ENCODE measurements at regions not wholly inside any gene's neighbourhood (a gene's known extent, or its start where the extent isn't known, plus 50 kb on each side); places are given as distances from the start of the nearest gene placed in this dataset.
"Not testable (repeated sequence)": the region's sequence is repeated elsewhere in the genome, so short reads cannot be mapped to it uniquely, and the experiment has no call there.

DNA sequence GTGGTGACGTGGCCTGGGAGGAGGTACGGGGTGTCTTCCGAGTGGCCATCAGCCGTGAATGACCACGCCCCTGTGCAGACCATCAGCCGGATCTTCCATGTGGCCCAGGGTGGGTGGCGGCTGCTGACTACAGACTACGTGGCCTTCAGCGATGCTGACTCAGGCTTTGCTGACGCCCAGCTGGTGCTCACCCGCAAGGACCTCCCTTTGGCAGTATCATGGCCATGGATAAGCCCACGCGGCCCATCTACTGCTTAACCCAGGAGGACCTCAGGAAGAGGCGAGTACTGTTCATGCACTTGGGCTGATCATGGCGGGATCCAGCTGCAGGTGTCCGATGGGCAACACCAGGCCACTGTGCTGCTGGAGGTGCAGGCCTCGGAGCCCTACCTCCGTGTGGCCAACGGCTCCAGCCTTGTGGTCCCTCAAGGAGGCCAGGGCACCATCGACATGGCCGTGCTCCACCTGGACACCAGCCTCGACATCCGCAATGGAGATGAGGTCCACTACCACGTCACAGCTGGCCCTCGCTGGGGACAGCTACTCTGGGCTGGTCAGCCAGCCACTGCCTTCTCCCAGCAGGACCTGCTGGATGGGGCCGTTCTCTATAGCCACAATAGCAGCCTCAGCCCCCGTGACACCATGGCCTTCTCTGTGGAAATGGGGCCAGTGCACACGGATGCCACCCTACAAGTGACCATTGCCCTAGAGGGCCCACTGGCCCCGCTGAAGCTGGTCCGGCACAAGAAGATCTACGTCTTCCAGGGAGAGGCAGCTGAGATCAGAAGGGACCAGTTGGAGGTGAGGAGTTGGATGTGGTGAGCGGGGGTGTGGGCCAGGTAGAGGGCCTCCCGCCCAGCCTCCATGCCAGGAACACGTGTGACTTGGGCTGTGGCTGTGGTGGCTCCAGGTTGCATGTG, 178.4 kb downstream of the TBC1D2B start:
- 88 to 96% methylated on average over 16 of the region's 34 CpGs for WGBS, 2 donors
- H3K4me3 ChIP-seq, result no peak overlapping the region
- H3K27ac ChIP-seq, result no peak overlapping the region
- TF ChIP-seq EP300 (IDR thresholded peaks at IDR 0.05) (no peak), POLR2A (IDR thresholded peaks at IDR 0.05) (no peak)
- TF ChIP-seq, protein P1, sequence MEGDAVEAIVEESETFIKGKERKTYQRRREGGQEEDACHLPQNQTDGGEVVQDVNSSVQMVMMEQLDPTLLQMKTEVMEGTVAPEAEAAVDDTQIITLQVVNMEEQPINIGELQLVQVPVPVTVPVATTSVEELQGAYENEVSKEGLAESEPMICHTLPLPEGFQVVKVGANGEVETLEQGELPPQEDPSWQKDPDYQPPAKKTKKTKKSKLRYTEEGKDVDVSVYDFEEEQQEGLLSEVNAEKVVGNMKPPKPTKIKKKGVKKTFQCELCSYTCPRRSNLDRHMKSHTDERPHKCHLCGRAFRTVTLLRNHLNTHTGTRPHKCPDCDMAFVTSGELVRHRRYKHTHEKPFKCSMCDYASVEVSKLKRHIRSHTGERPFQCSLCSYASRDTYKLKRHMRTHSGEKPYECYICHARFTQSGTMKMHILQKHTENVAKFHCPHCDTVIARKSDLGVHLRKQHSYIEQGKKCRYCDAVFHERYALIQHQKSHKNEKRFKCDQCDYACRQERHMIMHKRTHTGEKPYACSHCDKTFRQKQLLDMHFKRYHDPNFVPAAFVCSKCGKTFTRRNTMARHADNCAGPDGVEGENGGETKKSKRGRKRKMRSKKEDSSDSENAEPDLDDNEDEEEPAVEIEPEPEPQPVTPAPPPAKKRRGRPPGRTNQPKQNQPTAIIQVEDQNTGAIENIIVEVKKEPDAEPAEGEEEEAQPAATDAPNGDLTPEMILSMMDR (IDR thresholded peaks at IDR 0.05), result no peak
- H3K4me1 ChIP-seq, result peaks cover 0 to 4% (median 0%) of the 10 kb centered on the region in 4 donors
- no peaks in the 10 kb centered on the region for H3K27me3 ChIP-seq
- no peak for DNase-seq (ENCODE audit: low spot score in 2 of 2)
- no peaks in the 10 kb centered on the region for H3K9me3 ChIP-seq
- H3K36me3 ChIP-seq, result no peaks in the 10 kb centered on the region

DNA sequence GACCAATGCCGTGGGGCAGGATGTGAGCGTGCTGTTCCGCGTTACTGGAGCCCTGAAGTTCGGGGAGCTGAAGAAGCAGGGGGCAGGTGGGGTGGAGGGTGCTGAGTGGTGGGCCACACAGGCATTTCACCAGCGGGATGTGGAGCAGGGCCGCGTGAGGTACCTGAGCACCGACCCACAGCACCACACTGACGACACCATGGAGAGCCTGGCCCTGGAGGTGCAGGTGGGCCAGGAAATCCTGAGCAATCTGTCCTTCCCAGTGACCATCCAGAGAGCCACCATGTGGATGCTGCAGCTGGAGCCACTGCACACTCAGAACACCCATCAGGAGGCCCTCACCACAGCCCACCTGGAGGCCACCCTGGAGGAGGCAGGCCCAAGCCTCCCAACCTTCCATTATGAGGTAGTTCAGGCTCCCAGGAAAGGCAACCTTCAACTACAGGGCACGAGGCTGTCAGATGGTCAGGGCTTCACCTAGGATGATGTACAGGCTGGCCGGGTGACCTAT, 179.6 kb downstream of the TBC1D2B start:
- Histone ChIP-seq H3K4me1 (peaks cover 0 to 9% (median 0%) of the 10 kb centered on the region in 4 donors), H3K27ac (no peak overlapping the region), H3K36me3 (no peaks in the 10 kb centered on the region), H3K9me3 (no peaks in the 10 kb centered on the region), H3K27me3 (no peaks in the 10 kb centered on the region), H3K4me3 (no peak overlapping the region)
- TF ChIP-seq, protein P1 (IDR thresholded peaks at IDR 0.05), result no peak
- TF ChIP-seq EP300 (IDR thresholded peaks at IDR 0.05) (no peak), POLR2A (IDR thresholded peaks at IDR 0.05) (no peak)
- no peak for DNase-seq (ENCODE audit: low spot score in 2 of 2)
- 91 to 96% methylated on average over 12 of the region's 12 CpGs for WGBS, 2 donors

DNA sequence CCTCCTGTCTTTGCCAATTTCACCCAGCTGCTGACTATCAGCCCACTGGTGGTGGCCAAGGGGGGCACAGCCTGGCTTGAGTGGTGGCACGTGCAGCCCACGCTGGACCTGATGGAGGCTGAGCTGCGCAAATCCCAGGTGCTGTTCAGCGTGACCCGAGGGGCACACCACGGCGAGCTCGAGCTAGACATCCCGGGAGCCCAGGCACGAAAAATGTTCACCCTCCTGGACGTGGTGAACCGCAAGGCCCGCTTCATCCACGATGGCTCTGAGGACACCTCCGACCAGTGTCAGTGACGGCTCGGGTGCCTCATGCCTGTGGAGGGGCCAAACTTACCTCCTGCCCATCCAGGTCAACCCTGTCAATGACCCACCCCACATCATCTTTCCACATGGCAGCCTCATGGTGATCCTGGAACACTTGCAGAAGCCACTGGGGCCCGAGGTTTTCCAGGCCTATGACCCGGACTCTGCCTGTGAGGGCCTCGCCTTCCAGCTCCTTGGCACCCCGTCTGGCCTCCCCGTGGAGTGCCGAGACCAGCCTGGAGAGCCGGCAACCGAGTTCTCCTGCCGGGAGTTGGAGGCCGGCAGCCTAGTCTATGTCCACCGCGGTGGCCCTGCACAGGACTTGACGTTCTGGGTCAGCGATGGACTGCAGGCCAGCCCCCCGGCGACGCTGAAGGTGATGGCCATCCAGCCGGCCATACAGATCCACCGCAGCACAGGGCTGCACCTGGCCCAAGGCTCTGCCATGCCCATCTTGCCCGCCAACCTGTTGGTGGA, 180.2 kb downstream of the TBC1D2B start:
- H3K9me3 ChIP-seq; DNase-seq (ENCODE audit: low spot score in 2 of 2); H3K4me3 ChIP-seq: not testable (repeated sequence)

DNA sequence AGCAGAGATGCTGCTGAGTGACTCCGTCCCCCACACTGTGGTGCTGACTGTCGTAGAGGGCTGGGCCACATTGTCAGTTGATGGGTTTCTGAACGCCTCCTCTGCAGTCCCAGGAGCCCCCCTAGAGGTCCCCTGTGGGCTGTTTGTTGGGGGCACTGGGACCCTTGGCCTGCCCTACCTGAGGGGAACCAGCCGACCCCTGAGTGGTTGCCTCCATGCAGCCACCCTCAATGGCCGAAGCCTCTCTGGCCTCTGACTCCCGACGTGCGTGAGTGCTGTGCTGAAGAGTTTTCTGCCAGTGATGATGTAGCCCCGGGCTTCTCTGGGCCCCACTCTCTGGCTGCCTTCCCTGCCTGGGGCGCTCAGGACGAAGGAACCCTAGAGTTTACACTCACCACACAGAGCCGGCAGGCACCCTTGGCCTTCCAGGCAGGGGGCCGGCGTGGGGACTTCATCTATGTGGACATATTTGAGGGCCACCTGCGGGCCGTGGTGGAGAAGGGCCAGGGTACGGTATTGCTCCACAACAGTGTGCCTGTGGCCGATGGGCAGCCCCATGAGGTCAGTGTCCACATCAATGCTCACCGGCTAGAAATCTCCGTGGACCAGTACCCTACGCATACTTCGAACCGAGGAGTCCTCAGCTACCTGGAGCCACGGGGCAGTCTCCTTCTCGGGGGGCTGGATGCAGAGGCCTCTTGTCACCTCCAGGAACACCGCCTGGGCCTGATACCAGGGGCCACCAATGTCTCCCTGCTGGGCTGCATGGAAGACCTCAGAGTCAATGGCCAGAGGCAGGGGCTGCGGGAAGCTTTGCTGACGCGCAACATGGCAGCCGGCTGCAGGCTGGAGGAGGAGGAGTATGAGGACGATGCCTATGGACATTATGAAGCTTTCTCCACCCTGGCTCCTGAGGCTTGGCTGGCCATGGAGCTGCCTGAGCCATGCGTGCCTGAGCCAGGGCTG, 181.1 kb downstream of the TBC1D2B start:
- not testable (repeated sequence) for H3K27me3 ChIP-seq; H3K36me3 ChIP-seq; DNase-seq (ENCODE audit: low spot score in 2 of 2); H3K27ac ChIP-seq; H3K4me3 ChIP-seq; H3K9me3 ChIP-seq
- WGBS, 2 donors, result 81 to 82% methylated on average over 18 to 24 of the region's 32 CpGs
- peaks cover 0 to 17% (median 0%) of the 10 kb centered on the region in 4 donors for H3K4me1 ChIP-seq

More for the DNA sequence above, 180.2 kb downstream of the TBC1D2B start:
- WGBS, 2 donors, result 88 to 94% methylated on average over 26 to 30 of the region's 37 CpGs
- H3K27me3 ChIP-seq, H3K27ac ChIP-seq, H3K4me1 ChIP-seq, H3K36me3 ChIP-seq: not testable (repeated sequence)

DNA sequence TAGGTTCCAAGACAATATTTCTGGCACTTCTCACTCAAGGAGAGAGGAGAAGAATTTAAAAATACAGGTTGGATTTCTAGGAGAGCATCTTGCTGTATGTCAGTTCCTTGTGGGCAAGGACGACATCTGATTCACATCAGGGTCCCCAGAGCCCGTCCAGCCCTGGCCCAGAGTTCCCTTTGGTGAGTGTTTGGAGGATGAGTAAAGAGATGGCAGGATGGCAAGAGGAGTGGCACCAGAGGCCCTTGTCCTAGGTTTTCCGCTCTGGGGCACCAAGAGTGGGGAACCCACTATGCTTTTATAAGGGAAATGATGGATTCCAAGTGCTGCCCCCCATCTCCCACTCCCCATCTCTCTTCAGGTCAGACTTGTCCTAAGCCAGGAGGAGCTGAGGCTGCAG, 181.8 kb downstream of the TBC1D2B start:
- peaks cover 0 to 22% (median 0%) of the 10 kb centered on the region in 4 donors for H3K4me1 ChIP-seq
- no peak overlapping the region for H3K4me3 ChIP-seq
- no peaks in the 10 kb centered on the region for H3K36me3 ChIP-seq
- H3K9me3 ChIP-seq, result no peaks in the 10 kb centered on the region
- no peak overlapping the region for H3K27ac ChIP-seq
- 85 to 86% methylated on average over 3 of the region's 3 CpGs for WGBS, 2 donors
- no peaks in the 10 kb centered on the region for H3K27me3 ChIP-seq
- TF ChIP-seq EP300 (IDR thresholded peaks at IDR 0.05) (no peak), POLR2A (IDR thresholded peaks at IDR 0.05) (no peak)
- TF ChIP-seq, protein P1 (IDR thresholded peaks at IDR 0.05), result no peak
- no peak for DNase-seq (ENCODE audit: low spot score in 2 of 2)

DNA sequence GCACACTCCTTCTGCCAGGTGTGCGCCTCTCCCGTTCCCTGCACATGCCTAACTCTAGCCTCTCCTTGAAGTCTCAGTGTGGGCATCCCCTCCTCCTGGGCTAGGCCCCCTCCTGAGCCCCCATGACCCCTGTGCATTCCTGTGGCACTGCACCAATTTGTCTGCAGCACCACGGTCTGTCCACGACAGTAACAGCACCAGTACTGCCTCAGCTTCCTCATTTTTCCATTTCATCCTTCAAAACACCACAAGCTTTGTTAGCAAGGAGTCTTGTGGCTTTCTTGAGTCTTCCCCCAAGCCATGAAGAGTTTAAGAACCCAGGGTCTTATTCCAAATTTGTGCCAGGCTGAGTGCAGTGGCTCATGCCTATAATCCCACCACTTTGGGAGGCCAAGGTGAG, 182.4 kb downstream of the TBC1D2B start:
- not testable (repeated sequence) for DNase-seq (ENCODE audit: low spot score in 2 of 2); H3K36me3 ChIP-seq; H3K27me3 ChIP-seq; H3K4me3 ChIP-seq; H3K27ac ChIP-seq; H3K9me3 ChIP-seq
- H3K4me1 ChIP-seq, result peaks cover 0 to 22% (median 0%) of the 10 kb centered on the region in 4 donors
- WGBS, 2 donors, result 45 to 51% methylated on average over 4 of the region's 4 CpGs

DNA sequence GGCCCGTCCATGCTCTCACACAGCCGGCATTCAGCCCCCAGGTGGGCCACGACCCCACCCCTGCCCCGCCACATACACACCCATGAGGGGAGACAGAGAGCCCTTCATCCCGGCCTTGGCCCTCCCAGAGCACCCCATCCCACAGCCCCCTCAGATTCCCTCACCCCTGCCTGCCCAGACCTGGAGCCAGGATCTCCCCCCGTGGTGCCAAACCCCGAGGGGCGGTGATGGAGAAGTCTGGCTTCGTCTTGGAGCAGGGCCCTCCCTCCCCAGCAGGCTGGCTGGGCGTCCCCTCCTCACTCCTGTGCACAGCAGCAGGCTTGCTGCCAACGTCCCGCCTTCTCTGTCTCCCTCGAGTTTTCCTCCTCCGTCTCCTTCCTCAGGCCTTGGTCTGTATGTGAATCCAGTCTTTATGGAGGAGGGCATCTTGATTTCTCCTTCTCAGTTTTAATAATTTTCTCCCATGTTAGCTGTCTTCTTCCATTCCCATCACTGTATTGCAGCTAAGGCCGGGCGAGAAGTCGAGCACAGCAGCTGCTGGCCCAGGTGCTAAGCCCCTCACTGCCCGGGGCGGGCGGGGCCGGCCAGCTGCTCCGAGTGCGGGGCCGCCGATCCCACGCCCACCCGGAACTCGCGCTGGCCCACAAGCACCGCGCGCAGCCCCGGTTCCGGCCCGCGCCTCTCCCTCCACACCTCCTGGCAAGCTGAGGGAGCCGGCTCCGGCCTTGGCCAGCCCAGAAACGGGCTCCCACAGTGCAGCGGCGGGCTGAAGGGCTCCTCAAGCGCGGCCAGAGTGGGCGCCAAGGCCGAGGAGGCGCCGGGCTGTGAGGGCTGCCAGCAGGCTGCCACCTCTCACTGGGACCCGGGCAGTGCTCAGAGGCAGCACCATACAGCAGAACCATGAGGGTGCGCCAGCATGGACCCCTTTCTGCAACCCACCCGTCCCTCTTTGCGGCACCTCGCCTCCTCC, 183.6 kb downstream of the TBC1D2B start:
- H3K4me1 ChIP-seq, result peaks cover 0 to 22% (median 0%) of the 10 kb centered on the region in 4 donors
- peak overlapping the region in 1 of 4 donors; percentile 3 for H3K4me3 ChIP-seq
- H3K36me3 ChIP-seq; H3K9me3 ChIP-seq; H3K27ac ChIP-seq; DNase-seq (ENCODE audit: low spot score in 2 of 2); H3K27me3 ChIP-seq: not testable (repeated sequence)
- WGBS, 2 donors, result 70 to 79% methylated on average over 30 to 48 of the region's 52 CpGs

DNA sequence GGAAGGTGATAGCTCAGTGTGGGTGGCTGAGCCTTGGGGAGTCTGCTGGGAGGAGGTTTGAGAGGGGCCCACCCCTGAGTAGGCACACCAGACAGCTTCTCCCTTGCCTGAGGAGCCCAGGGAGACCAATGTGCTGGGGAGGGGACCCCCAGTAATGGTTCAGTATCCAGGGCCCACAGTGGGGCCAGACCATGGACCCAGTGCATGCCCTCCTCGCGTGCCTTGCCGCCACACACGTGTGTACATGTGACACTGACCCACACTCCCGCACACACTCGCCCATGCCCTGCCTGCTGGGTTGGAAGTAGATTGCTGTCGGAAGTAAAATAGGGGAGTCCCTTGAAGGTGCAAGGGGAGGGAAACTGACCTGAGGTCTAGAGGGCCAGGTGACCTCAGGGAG, 184.3 kb downstream of the TBC1D2B start:
- H3K4me1 ChIP-seq, result peaks cover 0 to 22% (median 0%) of the 10 kb centered on the region in 4 donors
- not testable (repeated sequence) for DNase-seq (ENCODE audit: low spot score in 2 of 2); H3K27me3 ChIP-seq; H3K4me3 ChIP-seq; H3K27ac ChIP-seq; H3K9me3 ChIP-seq; H3K36me3 ChIP-seq
- 95 to 100% methylated on average over 6 to 7 of the region's 7 CpGs for WGBS, 2 donors

Data from tibial nerve (tissue), 4 donors.